ENCODE measurements at regions not wholly inside any gene's neighbourhood (a gene's known extent, or its start where the extent isn't known, plus 50 kb on each side); places are given as distances from the start of the nearest gene placed in this dataset.

GRCh38 chr6:54991761-54992330 lies 145.3 kb downstream of the FAM83B start:
- DNase-seq (ENCODE audit: low spot score) = no peak

GRCh38 chr6:54992789-54993188 lies 146.2 kb downstream of the FAM83B start:
- no peak for DNase-seq (ENCODE audit: low spot score)

DNA sequence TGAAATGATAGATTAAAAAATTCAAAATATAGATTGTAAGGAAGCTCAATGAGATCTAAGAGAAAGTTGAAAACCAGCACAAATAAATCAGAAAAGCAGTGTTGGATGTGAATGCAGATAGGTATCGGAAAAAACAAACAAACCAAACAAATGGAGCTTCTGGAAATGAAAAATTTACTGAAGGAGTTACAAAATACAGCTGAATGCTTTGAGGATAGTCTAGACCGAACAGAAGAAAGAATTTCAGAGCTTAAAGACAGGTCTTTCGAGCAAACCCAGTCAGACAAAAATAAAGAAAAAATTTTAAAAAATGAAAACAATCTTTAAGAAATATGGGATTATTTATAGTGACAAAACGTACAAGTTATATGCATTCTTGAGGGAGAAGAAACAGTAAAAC lies 146.7 kb downstream of the FAM83B start:
- no peak for DNase-seq (ENCODE audit: low spot score)

GRCh38 chr6:54993948-54994347 lies 147.4 kb downstream of the FAM83B start:
- no peak for DNase-seq (ENCODE audit: low spot score)

DNA sequence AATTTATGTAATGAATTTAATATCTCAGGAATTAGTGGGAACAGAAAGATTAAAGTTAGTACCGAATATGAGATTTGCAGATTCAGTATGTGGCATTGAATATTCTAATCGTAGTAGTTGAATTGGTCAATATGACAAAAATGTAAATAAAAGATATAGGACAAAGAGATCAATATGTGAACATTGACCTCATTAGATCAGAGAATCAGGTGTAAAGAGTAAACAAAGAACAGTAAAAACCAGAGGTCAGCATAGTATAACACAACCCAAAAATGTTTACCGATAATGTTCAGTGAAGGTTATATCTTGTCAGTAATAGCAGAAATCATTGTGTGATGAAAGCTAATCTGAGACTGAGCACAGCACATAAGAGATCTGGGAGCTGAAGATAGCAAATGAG lies 152.0 kb downstream of the FAM83B start:
- no peak for DNase-seq (ENCODE audit: low spot score)

GRCh38 chr6:55003719-55004430 lies 157.3 kb downstream of the FAM83B start:
- no peak for DNase-seq (ENCODE audit: low spot score)

DNA sequence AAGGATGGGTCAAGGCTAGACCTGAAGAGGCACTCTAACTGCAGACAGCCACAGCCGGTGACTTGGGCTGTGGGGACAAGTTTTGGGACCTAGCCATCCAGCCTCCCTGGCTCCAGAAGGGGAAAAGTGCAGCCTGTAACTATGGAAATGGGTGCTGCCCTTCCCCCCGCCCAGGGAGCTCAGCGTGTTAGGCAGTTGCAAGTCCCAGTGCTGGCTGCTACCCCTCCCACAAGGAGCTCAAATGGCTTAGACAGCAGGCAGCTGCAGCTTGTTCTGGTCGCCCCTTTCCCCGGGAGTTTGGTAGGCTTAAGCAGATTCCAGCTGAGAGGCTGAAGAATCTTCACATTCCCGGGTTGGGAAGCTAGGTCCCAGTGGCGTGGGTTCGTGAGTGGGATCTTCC lies 162.6 kb downstream of the FAM83B start:
- DNase-seq (ENCODE audit: low spot score) = no peak

- DNase-seq (ENCODE audit: low spot score) = no peak
Observed at GRCh38 chr6:55011034-55011433, 163.3 kb upstream of the HCRTR2 start.

DNA sequence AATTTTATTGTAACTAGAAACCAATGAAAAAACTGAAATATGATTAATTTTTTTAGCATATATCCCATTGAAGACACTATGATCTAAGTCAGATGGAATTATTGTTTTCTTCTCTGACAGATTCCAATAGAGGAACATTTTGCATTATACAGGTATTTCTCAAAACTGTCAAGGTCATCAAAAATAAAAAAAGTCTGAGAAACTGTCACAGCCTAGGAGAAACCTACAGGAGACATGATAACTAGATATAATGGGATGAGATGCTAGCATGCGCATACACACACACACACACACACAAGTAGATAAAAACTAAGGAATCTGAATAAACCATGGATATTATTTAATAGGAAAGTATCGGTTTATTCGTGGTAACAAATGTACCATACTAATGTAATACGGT lies 161.9 kb upstream of the HCRTR2 start:
- no peak for DNase-seq (ENCODE audit: low spot score)

DNA sequence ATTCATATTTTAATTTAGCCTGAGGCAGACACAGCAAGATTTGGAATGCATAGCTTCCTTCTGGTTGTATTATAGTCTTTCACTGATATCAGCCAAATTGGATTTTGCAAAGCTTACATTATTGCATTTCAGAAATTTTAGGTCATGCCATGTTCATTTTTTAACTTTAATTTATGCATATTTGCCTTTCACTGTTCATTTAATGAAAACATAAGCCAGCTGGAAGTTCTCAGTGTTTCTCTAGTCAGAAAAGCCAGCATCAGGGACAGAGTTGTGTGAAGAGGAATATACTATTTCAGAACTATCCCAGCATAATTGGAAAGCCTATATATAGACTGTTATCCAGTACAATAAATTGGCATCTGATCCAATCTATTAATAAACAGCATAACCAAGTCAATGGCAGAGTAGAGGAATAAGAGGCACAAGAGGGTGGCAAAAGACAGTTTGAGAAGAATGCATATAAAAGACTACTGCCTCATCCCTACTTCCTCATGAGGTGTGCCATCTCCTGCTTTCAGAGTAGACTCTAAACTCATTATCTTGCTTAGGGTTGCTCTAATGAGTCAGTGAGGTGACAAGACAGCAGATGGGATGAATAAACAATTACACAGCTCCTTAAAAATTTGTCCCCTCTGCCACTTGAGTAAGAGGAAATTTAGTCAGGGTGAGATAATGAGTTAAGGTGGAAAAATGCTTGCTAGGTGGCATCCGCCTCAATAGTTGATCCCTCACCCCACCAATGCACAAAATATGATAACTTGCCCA lies 159.8 kb upstream of the HCRTR2 start:
- DNase-seq (ENCODE audit: low spot score) = no peak

DNA sequence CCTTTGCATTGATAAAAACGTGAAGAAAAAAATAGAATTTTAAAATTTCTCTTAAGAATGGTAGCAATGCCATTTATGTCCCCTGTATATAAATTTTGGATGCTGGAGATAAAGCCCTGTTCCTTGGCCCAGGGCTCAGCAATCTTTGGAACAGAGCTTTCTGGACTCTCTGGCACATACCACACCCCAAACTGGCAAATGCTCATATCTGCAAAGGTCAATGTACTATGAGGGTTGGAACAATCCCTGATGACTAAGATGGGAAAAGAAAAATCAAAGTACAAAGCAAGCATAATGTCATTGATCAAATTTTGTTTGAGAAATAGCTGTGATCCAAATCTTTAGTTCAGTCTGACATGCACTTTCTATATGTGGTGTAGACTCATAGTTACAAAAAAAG lies 158.1 kb upstream of the HCRTR2 start:
- DNase-seq (ENCODE audit: low spot score) = no peak

DNA sequence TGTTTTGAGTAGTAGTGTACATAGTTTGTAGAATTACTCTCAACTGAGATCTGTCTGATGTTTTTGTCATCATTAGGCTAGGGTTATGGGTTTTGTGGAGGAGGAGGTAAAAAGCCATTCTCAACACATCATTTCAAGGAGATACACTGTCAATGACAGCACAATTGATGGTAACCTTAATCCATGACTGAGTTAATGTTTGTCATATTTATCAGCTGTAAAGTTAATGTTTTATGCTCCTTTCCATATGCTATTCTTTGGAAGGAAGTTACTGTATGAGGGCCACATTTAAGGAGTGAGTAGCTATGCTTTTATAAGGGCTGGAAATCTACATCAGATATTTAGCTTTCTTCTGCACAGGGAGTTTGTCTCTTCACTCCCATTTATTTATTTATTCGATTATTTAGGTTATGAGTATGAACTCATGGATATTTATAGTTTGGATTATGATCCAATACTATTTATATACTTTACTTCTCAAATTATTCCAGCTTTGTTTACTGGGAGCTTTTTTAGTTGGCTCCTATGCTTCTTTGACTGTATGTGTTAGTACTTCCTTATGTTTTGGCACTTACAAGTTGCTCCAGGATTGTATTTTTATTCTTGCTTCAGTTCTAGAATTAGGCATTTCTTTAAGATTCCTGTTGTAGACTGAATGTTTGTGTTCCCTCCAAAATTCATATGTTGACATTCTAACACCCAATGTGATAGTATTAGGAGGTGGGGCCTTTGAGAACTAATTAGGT lies 156.6 kb upstream of the HCRTR2 start:
- no peak for DNase-seq (ENCODE audit: low spot score)

GRCh38 chr6:55019591-55019990 lies 154.7 kb upstream of the HCRTR2 start:
- no peak for DNase-seq (ENCODE audit: low spot score)

DNA sequence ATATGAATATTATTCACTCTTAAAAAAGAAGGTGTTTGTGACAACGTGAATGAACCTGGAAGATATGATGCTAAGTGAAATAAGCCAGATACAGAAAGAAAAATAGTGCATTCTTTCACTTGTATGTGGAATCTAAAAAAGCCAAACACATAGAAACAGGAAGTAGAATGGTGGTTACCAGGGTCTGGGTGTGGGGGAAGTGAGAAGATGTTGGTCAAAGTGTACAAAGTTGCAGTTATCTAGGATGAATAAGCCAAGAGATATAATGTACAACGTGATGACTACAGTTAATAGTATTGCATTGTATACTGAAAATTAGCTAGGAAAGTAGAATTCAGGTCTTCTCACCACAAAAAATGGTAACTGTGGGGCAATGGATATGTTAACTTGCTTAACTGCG lies 151.1 kb upstream of the HCRTR2 start:
- DNase-seq (ENCODE audit: low spot score) = no peak

GRCh38 chr6:55033016-55033546 lies 141.2 kb upstream of the HCRTR2 start:
- DNase-seq (ENCODE audit: low spot score) = no peak

GRCh38 chr6:55034752-55035151 lies 139.6 kb upstream of the HCRTR2 start:
- no peak for DNase-seq (ENCODE audit: low spot score)

DNA sequence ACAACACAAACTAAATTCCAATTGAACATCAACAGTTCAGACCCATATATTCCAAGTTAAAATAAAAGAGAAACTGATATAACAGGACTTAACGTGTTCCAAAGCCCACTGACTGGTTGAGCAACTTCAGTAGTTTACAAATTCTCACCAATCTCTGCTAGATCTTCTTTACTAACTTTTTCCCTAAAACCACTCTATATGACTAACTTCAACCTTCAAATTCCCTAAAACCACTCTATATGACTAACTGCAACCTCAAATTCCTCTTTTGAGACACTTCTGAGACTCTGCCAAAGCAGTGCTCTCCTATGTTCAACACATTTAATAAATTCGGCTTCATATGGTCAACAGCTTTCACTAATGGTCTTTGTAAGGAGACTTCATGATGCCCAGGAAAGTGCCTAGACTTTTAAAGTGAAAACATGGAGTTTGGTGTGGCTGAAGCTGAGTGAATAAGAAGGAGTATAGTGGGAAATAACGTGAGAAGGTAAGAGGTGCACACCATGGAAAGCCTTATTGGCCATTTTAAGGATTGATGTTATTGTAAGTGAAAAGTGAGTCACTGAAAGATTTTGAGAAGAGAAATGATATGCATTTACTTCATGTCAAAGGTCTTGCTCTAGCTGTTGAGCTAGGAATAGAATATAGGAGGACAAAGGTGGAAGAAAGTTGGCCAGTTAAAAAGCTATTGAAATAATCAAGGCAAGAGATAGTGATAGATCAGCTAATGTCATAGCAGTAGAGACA lies 134.0 kb upstream of the HCRTR2 start:
- DNase-seq (ENCODE audit: low spot score) = peak; percentile 55

- no peak for DNase-seq (ENCODE audit: low spot score)
Observed at GRCh38 chr6:55046869-55047422, 127.4 kb upstream of the HCRTR2 start.

DNA sequence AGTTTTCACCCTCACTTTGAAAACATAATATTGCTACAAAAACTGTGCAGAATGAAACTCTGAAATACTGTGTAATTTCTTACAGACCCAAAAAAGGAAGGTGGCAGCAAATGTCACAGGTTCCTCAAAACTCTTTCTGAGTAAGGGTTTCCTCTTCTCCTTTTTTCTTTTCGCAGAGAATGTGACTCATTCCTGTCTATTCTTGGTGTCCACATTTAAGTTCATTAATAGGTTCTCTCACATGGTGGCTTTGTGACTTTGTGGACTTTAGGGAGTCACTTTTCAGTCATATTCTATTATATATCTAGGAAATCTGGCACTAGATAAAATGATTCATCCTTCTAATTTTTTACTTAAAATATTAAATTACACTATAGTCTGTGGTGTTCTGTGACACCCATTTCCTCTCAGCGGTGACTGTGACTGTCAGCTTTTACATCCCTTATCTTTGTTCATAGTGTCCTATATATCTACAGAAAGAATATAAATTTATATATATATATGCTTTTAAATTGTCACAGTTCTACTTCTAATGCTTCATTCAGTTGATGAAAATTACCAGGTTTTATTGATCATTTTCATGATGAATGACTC lies 126.8 kb upstream of the HCRTR2 start:
- DNase-seq (ENCODE audit: low spot score) = no peak

DNA sequence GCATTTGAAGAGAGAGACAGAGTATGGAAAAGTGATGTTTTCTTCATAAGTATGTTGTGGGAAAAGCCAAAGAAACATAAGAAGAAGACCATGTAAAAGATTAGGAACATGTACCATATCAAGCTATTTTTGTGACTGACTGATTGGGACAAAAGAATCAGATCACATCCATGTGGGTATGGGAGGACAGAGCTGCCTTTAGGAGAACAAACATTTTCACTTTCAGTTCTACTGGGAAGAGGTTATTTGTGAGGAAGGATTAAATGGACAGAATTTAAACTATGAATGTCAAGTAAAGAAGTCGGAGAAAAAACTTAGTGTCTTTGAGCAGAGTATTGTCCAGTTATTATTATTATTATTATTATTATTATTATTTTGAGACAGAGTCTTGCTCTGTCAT lies 124.4 kb upstream of the HCRTR2 start:
- DNase-seq (ENCODE audit: low spot score) = no peak

DNA sequence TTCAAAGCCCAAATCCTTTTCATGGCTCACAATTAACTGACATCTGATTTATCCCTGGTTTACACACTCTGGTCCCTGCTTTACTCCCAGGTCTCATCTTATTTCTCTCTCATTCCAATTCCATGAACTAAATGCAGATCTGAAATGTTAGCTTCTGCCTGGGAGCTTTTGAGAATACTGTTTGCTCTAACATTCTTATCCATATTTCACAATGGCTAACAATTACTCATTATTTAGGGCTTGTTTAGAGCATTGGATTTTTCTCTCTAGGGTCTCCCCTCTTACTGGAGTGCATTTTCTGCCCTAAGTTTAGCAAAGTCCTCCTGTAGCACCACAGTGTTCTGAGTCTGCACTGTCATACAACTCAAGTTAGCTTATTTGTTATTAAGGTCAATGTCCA lies 121.5 kb upstream of the HCRTR2 start:
- no peak for DNase-seq (ENCODE audit: low spot score)

All from GM03348 (cell line).